Heart left ventricle (tissue), 13 donors: ENCODE measurements at regions not wholly inside any gene's neighbourhood (a gene's known extent, or its start where the extent isn't known, plus 50 kb on each side); places are given as distances from the start of the nearest gene placed in this dataset.

Experiments
- POLR2A ChIP-seq, 2 donors: fragments of 450-650 bp; IDR thresholded peaks; one replicate each; pipeline ENCODE4 v1.6.1; 2017; ENCODE audit warnings: antibody characterized with exemption in 2 of 2, mild to moderate bottlenecking in 2 of 2, moderate library complexity in 2 of 2
- TF ChIP-seq, protein P1 (sequence below), 12 donors: fragments of 200-600 bp; sonication (generic) in 4 of 12; IDR thresholded peaks; one replicate each; pipeline versions ENCODE4 v1.5.0 to v1.8.0; 2018 to 2022; ENCODE audit warnings: antibody characterized with exemption in 12 of 12, mild to moderate bottlenecking in 5 of 12
- donor health status: ischemic (EF 13 %, LVEDD 7.1; RV severe dilation, severe dysfunction).
- donor health status: DM: no; HTN: yes; CAD: no.
- donor health status: DM: no; HTN: no; CAD: no.
- donor health status: ischemic (EF 25% LVEDD 6.9; RV normal size, moderate dysfunction).
- donor health status: ischemic (EF 25% LVEDD 5.7; RV mildly dilated, moderate dysfunction).
- donor health status: ischemic (EF 35%, LVEDD 5.7; RV mildly dilated, moderate dysfunction).
- donor health status: nonischemic (EF 11% LVEDD 7.7; RV severe dilation, severe dysfunction).
- donor health status: DM: yes; HTN: yes; CAD: no.
- donor health status: PGD.
- donor health status: ischemic (EF 29% LVEDD 5.4; RV normal size, mild dysfunction).
- donor health status: nonischemic (EF 23%, LVEDD 6.1; RV moderate dilation, normal function).

DNA sequence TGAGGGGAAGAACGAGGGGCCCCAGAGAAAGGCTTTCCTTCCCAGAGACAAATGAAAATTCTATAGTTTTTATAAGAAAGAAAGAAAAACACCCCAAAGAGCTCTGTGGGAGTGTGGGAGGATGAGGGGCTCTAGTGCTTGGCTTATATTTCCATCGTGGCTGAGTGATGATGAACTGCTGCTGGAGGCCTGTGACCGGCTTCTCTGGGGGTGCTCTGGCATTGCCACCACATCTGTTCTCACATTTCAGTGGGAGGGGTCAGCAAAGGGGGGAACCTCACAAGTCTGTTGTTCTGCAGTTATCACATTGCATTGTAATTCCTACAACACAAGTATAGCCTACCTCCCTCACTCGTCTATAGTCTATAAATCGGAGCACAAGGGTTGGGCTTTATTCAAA, 67.6 kb upstream of the BACH2 start:
- TF ChIP-seq, protein P1, sequence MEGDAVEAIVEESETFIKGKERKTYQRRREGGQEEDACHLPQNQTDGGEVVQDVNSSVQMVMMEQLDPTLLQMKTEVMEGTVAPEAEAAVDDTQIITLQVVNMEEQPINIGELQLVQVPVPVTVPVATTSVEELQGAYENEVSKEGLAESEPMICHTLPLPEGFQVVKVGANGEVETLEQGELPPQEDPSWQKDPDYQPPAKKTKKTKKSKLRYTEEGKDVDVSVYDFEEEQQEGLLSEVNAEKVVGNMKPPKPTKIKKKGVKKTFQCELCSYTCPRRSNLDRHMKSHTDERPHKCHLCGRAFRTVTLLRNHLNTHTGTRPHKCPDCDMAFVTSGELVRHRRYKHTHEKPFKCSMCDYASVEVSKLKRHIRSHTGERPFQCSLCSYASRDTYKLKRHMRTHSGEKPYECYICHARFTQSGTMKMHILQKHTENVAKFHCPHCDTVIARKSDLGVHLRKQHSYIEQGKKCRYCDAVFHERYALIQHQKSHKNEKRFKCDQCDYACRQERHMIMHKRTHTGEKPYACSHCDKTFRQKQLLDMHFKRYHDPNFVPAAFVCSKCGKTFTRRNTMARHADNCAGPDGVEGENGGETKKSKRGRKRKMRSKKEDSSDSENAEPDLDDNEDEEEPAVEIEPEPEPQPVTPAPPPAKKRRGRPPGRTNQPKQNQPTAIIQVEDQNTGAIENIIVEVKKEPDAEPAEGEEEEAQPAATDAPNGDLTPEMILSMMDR (IDR thresholded peaks at IDR 0.05): no peak
- no peak for TF ChIP-seq POLR2A (IDR thresholded peaks at IDR 0.05)
